K562 (cell line): ENCODE measurements at regions not wholly inside any gene's neighbourhood (a gene's known extent, or its start where the extent isn't known, plus 50 kb on each side); places are given as distances from the start of the nearest gene placed in this dataset.
A peak's percentile ranks its signal among the peaks of the same experiment; 100 is the strongest.
"Not testable (repeated sequence)": the region's sequence is repeated elsewhere in the genome, so short reads cannot be mapped to it uniquely, and the experiment has no call there.

Source experiments
- ATAC-seq: fragments of 200-7000 bp; cut with Tn5 transposase; 3 replicates; pipeline ENCODE4 v1.9.1; 2020; ENCODE audit warnings: moderate library complexity
- BruUV-seq: library from RNA; stranded (reverse); fragments of 400-500 nt; replicated peaks from 2 replicates; lab custom pipeline; 2021; lab: Mats Ljungman, UMichigan
- CTCF ChIA-PET: fragments of 300-600 bp; formaldehyde crosslinking; extraction: SDS; loops from one replicate; lab custom pipeline; 2021; ENCODE audit warnings: low intra/inter-chr PET ratio; lab: Yijun Ruan, JAX
- POLR2A ChIA-PET: fragments of 300-600, 350-650 bp; sonication (Branson Sonifier 250); formaldehyde crosslinking; extraction: SDS; loops from one replicate; lab custom pipeline; 2021; ENCODE audit warnings: antibody characterized with exemption, inconsistent platforms; lab: Yijun Ruan, JAX
- DNase-seq, 4 experiments: peaks; one replicate each; pipeline versions ENCODE4 v3.0.0 to v3.0.0-alpha.2; 2011 to 2018; ENCODE audit warnings: low spot score in 3 of 4, mixed read lengths in 3 of 4; ENCODE audit errors: extremely low read depth in 1 of 4
- FAIRE-seq: peaks from 2 replicates; lab custom pipeline; 2011; peaks lifted over from hg19 to GRCh38; lab: Jason Lieb, UNC
- H2AFZ ChIP-seq: 2 replicates; pipeline ENCODE4 v1.6.0; 2011; ENCODE audit warnings: low read depth, low read length, control low read depth, inconsistent platforms
- H3K27ac ChIP-seq: fragments of 200-600 bp; 3 replicates; pipeline ENCODE4 v1.8.0; 2011; ENCODE audit warnings: low read depth, mild to moderate bottlenecking, control low read depth, inconsistent platforms, low read length, moderate library complexity, mixed read lengths; ENCODE audit errors: extremely low read depth
- H3K27me3 ChIP-seq, 2 experiments: fragments of 300-600 bp in 1 of 2; 2 replicates in 1 of 2; 3 replicates in 1 of 2; pipeline versions ENCODE4 v1.6.0 to v1.8.0; 2011; ENCODE audit warnings: inconsistent platforms in 2 of 2, low read length in 2 of 2, mild to moderate bottlenecking in 1 of 2, mixed read lengths in 1 of 2, moderate library complexity in 1 of 2; ENCODE audit not compliant: control insufficient read depth in 2 of 2, insufficient read depth in 2 of 2
- H3K36me3 ChIP-seq: fragments of 300-600 bp; 3 replicates; pipeline ENCODE4 v1.8.0; 2011; ENCODE audit warnings: mild to moderate bottlenecking, low read length, inconsistent platforms; ENCODE audit not compliant: control insufficient read depth, insufficient read depth
- H3K4me1 ChIP-seq, 2 experiments: fragments of 200-600 bp in 1 of 2; replicated peaks in 1 of 2; 2 replicates in 1 of 2; 3 replicates in 1 of 2; pipeline versions ENCODE4 v1.5.1 to v1.8.0; 2011; ENCODE audit warnings: inconsistent platforms in 2 of 2, low read length in 2 of 2, mild to moderate bottlenecking in 1 of 2, mixed read lengths in 1 of 2, moderate library complexity in 1 of 2; ENCODE audit not compliant: control insufficient read depth in 2 of 2, insufficient read depth in 2 of 2
- H3K4me2 ChIP-seq: 2 replicates; pipeline ENCODE4 v1.6.1; 2011; ENCODE audit warnings: low read length, control low read depth, inconsistent platforms, mixed read lengths; ENCODE audit not compliant: insufficient read depth
- H3K4me3 ChIP-seq: fragments of 200-600 bp; sonication (generic), shearing (Covaris generic); 2 replicates; pipeline ENCODE4 v1.5.1; 2016; ENCODE audit warnings: control low read depth, inconsistent platforms
- H3K79me2 ChIP-seq: fragments of 200-600 bp; 3 replicates; pipeline ENCODE4 v1.8.0; 2011; ENCODE audit warnings: low read length, inconsistent platforms; ENCODE audit not compliant: control insufficient read depth, insufficient read depth
- H3K9ac ChIP-seq, 2 experiments: 2 replicates each; pipeline versions ENCODE4 v1.6.0 to v1.6.1; 2011; ENCODE audit warnings: low read depth in 2 of 2, low read length in 2 of 2, control low read depth in 1 of 2, inconsistent platforms in 1 of 2, mild to moderate bottlenecking in 1 of 2, mixed read lengths in 1 of 2; ENCODE audit not compliant: insufficient read depth in 1 of 2
- H3K9me1 ChIP-seq: one replicate; pipeline ENCODE4 v1.6.0; 2011; ENCODE audit warnings: inconsistent platforms, mild to moderate bottlenecking, low read length, moderate library complexity; ENCODE audit not compliant: control insufficient read depth, insufficient read depth
- H3K9me3 ChIP-seq: replicated peaks from 2 replicates; pipeline ENCODE4 v1.5.1; 2011; ENCODE audit warnings: low read depth, low read length, inconsistent platforms; ENCODE audit not compliant: control insufficient read depth, insufficient read depth
- H4K20me1 ChIP-seq: replicated peaks from 2 replicates; pipeline ENCODE4 v1.6.1; 2011; ENCODE audit warnings: low read length, inconsistent platforms, mixed read lengths; ENCODE audit not compliant: control insufficient read depth, insufficient read depth
- CBX1 ChIP-seq: sonication (generic); IDR thresholded peaks from 2 replicates; pipeline ENCODE4 v1.6.1; 2016; ENCODE audit warnings: antibody characterized with exemption, low read depth, mild to moderate bottlenecking
- CXXC5 ChIP-seq: fragments of 250-450 bp; sonication (Bioruptor Pico); IDR thresholded peaks from 2 replicates; pipeline ENCODE4 v1.8.0; 2022; ENCODE audit warnings: inconsistent platforms, mild to moderate bottlenecking, moderate library complexity
- GABPB1 ChIP-seq: sonication (generic); formaldehyde crosslinking; IDR thresholded peaks from 2 replicates; pipeline ENCODE4 v1.8.0; 2022; ENCODE audit warnings: mild to moderate bottlenecking, missing genetic modification reagents
- LCOR ChIP-seq: sonication (generic); formaldehyde crosslinking; IDR thresholded peaks from 2 replicates; pipeline ENCODE4 v1.8.0; 2022; ENCODE audit warnings: mild to moderate bottlenecking, missing genetic modification reagents
- SMARCA5 ChIP-seq: fragments of 450-650 bp; IDR thresholded peaks from 2 replicates; pipeline ENCODE4 v1.6.1; 2016
- TBP ChIP-seq: optimal IDR thresholded peaks from 2 replicates; pipeline ENCODE3; 2011; ENCODE audit warnings: low read depth, low read length, improper control_type of control experiment
- WGBS: fragments of 100-300 bp; shearing (Covaris generic); methylation state at CpG from one replicate; pipeline ENCODE4 v1.1.6; 2016; ENCODE audit warnings: low coverage, mixed read lengths; ENCODE audit not compliant: insufficient coverage; ENCODE audit errors: missing lambda C conversion rate; 5-methylcytosine and 5-hydroxymethylcytosine counted together
- in situ Hi-C: fragments of 300-500 bp; cut with MboI; formaldehyde crosslinking; loops from 4 replicates; pipeline ENCODE4 v1.15.0; 2018; ENCODE audit warnings: inconsistent platforms, mixed read lengths
- intact Hi-C: fragments of 100-400 bp; cut with micrococcal nuclease; formaldehyde crosslinking; loops from 2 replicates; pipeline ENCODE4 v1.14.2; 2022
- TF ChIP-seq, protein P1 (sequence below), 2 experiments: fragments of 450-650 bp in 1 of 2; sonication (generic) in 1 of 2; formaldehyde crosslinking in 1 of 2; IDR thresholded peaks; 2 replicates each; pipeline versions ENCODE4 v1.7.1 to v1.9.0; 2016 to 2022; ENCODE audit warnings: inconsistent platforms in 1 of 2, mild to moderate bottlenecking in 1 of 2, missing genetic modification reagents in 1 of 2
- TF ChIP-seq, protein P2 (sequence below), 2 experiments: fragments of 450-650 bp; IDR thresholded peaks; 2 replicates each; pipeline ENCODE4 v1.6.1; 2018; ENCODE audit warnings: mild to moderate bottlenecking in 2 of 2, low read depth in 1 of 2; ENCODE audit not compliant: partially characterized antibody in 2 of 2

DNA sequence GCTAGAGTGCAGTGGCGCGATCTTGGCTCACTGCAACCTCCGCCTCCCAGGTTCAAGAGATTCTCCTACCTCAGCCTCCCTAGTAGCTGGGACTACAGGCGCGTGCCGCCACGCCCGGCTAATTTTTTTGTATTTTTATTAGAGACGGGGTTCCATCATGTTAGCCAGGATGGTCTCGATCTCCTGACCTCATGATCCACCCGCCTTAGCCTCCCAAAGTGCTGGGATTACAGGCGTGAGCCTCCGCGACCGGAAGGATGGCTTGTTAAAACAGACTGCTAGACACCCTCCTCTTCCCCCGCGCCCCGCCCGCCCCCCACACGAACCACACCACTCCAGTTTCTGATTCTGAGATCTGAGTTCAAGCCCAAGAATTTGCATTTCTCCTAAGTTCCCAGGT is 71.2 kb upstream of the ZNF184 start:
- Histone ChIP-seq H3K4me2 (peak overlapping the region; percentile 90), H3K27ac (peak overlapping the region; percentile 77; the same call in 2 of the 3 replicates), H2AFZ (peak overlapping the region; percentile 96), H3K4me1 (peaks cover 5 to 21% of the 10 kb centered on the region in 2 experiments), H3K9ac (peak overlapping the region in 1 of 2 experiments; percentile 78; a peak in 3 of 4 replicates), H3K4me3 (peak overlapping the region; percentile 50)
- H3K9me1 ChIP-seq, in situ Hi-C loops, H3K79me2 ChIP-seq, FAIRE-seq, H3K36me3 ChIP-seq, H4K20me1 ChIP-seq, H3K9me3 ChIP-seq, CTCF ChIA-PET, BruUV-seq, H3K27me3 ChIP-seq: not testable (repeated sequence)
- under 1% methylated on average over 14 of the region's 20 CpGs for WGBS
- intact Hi-C loops, result loop anchor here (2.0 kb wide), 3 partner anchors 25 to 49 kb away; no protein-coding TSS in a partner anchor
- DNase-seq, result peak; percentile 62 to 90 (median 72)
- ATAC-seq, result peak; percentile 47
- POLR2A ChIA-PET, result interaction anchor here (0.8 to 1.7 kb wide), 6 partner anchors 9 to 356 kb away, joined by 3 to 4 read pairs (median 3); no protein-coding TSS in a partner anchor
- TF ChIP-seq SMARCA5, result peak; percentile 84; the same call in 1 of the 2 replicates
- TF ChIP-seq LCOR, result 0 out of 2 replicates have a peak, but pooled peaks have one; percentile 5
- peak; percentile 10 for TF ChIP-seq TBP
- peak; percentile 50; the same call in 1 of the 2 replicates for TF ChIP-seq GABPB1 (CRISPR knock-in tag)
- peak; percentile 57; the same call in 1 of the 2 replicates for TF ChIP-seq CBX1
- TF ChIP-seq CXXC5, result peak; percentile 55; the same call in 1 of the 2 replicates
- TF ChIP-seq, protein P1, sequence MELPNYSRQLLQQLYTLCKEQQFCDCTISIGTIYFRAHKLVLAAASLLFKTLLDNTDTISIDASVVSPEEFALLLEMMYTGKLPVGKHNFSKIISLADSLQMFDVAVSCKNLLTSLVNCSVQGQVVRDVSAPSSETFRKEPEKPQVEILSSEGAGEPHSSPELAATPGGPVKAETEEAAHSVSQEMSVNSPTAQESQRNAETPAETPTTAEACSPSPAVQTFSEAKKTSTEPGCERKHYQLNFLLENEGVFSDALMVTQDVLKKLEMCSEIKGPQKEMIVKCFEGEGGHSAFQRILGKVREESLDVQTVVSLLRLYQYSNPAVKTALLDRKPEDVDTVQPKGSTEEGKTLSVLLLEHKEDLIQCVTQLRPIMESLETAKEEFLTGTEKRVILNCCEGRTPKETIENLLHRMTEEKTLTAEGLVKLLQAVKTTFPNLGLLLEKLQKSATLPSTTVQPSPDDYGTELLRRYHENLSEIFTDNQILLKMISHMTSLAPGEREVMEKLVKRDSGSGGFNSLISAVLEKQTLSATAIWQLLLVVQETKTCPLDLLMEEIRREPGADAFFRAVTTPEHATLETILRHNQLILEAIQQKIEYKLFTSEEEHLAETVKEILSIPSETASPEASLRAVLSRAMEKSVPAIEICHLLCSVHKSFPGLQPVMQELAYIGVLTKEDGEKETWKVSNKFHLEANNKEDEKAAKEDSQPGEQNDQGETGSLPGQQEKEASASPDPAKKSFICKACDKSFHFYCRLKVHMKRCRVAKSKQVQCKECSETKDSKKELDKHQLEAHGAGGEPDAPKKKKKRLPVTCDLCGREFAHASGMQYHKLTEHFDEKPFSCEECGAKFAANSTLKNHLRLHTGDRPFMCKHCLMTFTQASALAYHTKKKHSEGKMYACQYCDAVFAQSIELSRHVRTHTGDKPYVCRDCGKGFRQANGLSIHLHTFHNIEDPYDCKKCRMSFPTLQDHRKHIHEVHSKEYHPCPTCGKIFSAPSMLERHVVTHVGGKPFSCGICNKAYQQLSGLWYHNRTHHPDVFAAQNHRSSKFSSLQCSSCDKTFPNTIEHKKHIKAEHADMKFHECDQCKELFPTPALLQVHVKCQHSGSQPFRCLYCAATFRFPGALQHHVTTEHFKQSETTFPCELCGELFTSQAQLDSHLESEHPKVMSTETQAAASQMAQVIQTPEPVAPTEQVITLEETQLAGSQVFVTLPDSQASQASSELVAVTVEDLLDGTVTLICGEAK (IDR thresholded peaks at IDR 0.05), result peak; percentile 54
- TF ChIP-seq, protein P1 (CRISPR knock-in tag; IDR thresholded peaks at IDR 0.05), result not testable (repeated sequence)
- TF ChIP-seq, protein P2, sequence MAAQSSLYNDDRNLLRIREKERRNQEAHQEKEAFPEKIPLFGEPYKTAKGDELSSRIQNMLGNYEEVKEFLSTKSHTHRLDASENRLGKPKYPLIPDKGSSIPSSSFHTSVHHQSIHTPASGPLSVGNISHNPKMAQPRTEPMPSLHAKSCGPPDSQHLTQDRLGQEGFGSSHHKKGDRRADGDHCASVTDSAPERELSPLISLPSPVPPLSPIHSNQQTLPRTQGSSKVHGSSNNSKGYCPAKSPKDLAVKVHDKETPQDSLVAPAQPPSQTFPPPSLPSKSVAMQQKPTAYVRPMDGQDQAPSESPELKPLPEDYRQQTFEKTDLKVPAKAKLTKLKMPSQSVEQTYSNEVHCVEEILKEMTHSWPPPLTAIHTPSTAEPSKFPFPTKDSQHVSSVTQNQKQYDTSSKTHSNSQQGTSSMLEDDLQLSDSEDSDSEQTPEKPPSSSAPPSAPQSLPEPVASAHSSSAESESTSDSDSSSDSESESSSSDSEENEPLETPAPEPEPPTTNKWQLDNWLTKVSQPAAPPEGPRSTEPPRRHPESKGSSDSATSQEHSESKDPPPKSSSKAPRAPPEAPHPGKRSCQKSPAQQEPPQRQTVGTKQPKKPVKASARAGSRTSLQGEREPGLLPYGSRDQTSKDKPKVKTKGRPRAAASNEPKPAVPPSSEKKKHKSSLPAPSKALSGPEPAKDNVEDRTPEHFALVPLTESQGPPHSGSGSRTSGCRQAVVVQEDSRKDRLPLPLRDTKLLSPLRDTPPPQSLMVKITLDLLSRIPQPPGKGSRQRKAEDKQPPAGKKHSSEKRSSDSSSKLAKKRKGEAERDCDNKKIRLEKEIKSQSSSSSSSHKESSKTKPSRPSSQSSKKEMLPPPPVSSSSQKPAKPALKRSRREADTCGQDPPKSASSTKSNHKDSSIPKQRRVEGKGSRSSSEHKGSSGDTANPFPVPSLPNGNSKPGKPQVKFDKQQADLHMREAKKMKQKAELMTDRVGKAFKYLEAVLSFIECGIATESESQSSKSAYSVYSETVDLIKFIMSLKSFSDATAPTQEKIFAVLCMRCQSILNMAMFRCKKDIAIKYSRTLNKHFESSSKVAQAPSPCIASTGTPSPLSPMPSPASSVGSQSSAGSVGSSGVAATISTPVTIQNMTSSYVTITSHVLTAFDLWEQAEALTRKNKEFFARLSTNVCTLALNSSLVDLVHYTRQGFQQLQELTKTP (IDR thresholded peaks at IDR 0.05; ENCODE audit: low read depth in 1 of 2, partially characterized antibody in 2 of 2), result peak in 1 of 2 experiments; percentile 52
